ENCODE measurements at regions not wholly inside any gene's neighbourhood (a gene's known extent, or its start where the extent isn't known, plus 50 kb on each side); places are given as distances from the start of the nearest gene placed in this dataset.

- no peak for DNase-seq
Observed at GRCh38 chr1:55418208-55419000, 203.2 kb upstream of the USP24 start.

- DNase-seq = no peak
Observed at GRCh38 chr1:55416164-55416842, 201.1 kb upstream of the USP24 start.

- DNase-seq = no peak
Observed at GRCh38 chr1:55413286-55413685, 198.1 kb upstream of the USP24 start.

- no peak for DNase-seq
Observed at GRCh38 chr1:55412060-55412459, 196.9 kb upstream of the USP24 start.

- no peak for DNase-seq
Observed at GRCh38 chr1:55402671-55403464, 187.7 kb upstream of the USP24 start.

GRCh38 chr1:55402142-55402541, 187.0 kb upstream of the USP24 start:
- no peak for DNase-seq

- no peak for DNase-seq
Observed at GRCh38 chr1:55400508-55400907, 185.3 kb upstream of the USP24 start.

GRCh38 chr1:55399346-55399745, 184.2 kb upstream of the USP24 start:
- no peak for DNase-seq

GRCh38 chr1:55396381-55396891, 181.3 kb upstream of the USP24 start:
- DNase-seq = no peak

- DNase-seq = no peak
Observed at GRCh38 chr1:55388960-55389359, 173.8 kb upstream of the USP24 start.

- no peak for DNase-seq
Observed at GRCh38 chr1:55387145-55387544, 172.0 kb upstream of the USP24 start.

- no peak for DNase-seq
Observed at GRCh38 chr1:55386456-55386855, 171.3 kb upstream of the USP24 start.

GRCh38 chr1:55385402-55386018, 170.3 kb upstream of the USP24 start:
- DNase-seq = no peak

GRCh38 chr1:55384637-55385036, 169.5 kb upstream of the USP24 start:
- DNase-seq = no peak

- no peak for DNase-seq
Observed at GRCh38 chr1:55382806-55383305, 167.7 kb upstream of the USP24 start.

- DNase-seq = no peak
Observed at GRCh38 chr1:55381983-55382382, 166.8 kb upstream of the USP24 start.

GRCh38 chr1:55381491-55381890, 166.3 kb upstream of the USP24 start:
- no peak for DNase-seq

- DNase-seq = no peak
Observed at GRCh38 chr1:55380355-55380970, 165.3 kb upstream of the USP24 start.

GRCh38 chr1:55378582-55378981, 163.4 kb upstream of the USP24 start:
- no peak for DNase-seq

- DNase-seq = no peak
Observed at GRCh38 chr1:55376897-55377296, 161.7 kb upstream of the USP24 start.

- DNase-seq = no peak
Observed at GRCh38 chr1:55375617-55376258, 160.6 kb upstream of the USP24 start.
